HEK293T (cell line): ENCODE measurements at regions not wholly inside any gene's neighbourhood (a gene's known extent, or its start where the extent isn't known, plus 50 kb on each side); places are given as distances from the start of the nearest gene placed in this dataset.

Experiments used
- CTCF ChIA-PET: fragments of 350-600 bp; formaldehyde crosslinking; extraction: SDS; loops from one replicate; lab custom pipeline; 2021; ENCODE audit warnings: antibody characterized with exemption, inconsistent platforms; lab: Yijun Ruan, JAX
- POLR2A ChIA-PET: fragments of 350-600 bp; formaldehyde crosslinking; extraction: SDS; loops from one replicate; lab custom pipeline; 2020; ENCODE audit warnings: antibody characterized with exemption, inconsistent platforms; lab: Yijun Ruan, JAX
- DNase-seq: peaks from one replicate; pipeline ENCODE4 v3.0.0; 2012; ENCODE audit warnings: mixed read lengths; ENCODE audit errors: extremely low spot score
- ARNT ChIP-seq: fragments of 450-650 bp; IDR thresholded peaks from 2 replicates; pipeline ENCODE4 v1.6.1; 2017; ENCODE audit warnings: mild to moderate bottlenecking
- BHLHE40 ChIP-seq: fragments of 450-650 bp; IDR thresholded peaks from 2 replicates; pipeline ENCODE4 v1.6.1; 2016; ENCODE audit warnings: mild to moderate bottlenecking, moderate library complexity, borderline replicate concordance
- CTBP1 ChIP-seq: fragments of 450-650 bp; IDR thresholded peaks from 2 replicates; pipeline ENCODE4 v1.6.1; 2016; ENCODE audit warnings: borderline replicate concordance
- ELF4 ChIP-seq: fragments of 450-650 bp; IDR thresholded peaks from 2 replicates; pipeline ENCODE4 v1.6.1; 2017; ENCODE audit warnings: antibody characterized with exemption
- FOXA1 ChIP-seq: fragments of 450-650 bp; IDR thresholded peaks from 2 replicates; pipeline ENCODE4 v1.6.1; 2016; ENCODE audit warnings: mild to moderate bottlenecking
- FOXK2 ChIP-seq: fragments of 450-650 bp; IDR thresholded peaks from 2 replicates; pipeline ENCODE4 v1.6.1; 2016; ENCODE audit warnings: mild to moderate bottlenecking
- FOXM1 ChIP-seq: fragments of 450-650 bp; IDR thresholded peaks from 2 replicates; pipeline ENCODE4 v1.6.1; 2017; ENCODE audit warnings: mild to moderate bottlenecking, borderline replicate concordance
- HDGF ChIP-seq: fragments of 450-650 bp; IDR thresholded peaks from 2 replicates; pipeline ENCODE4 v1.6.1; 2017; ENCODE audit warnings: antibody characterized with exemption, borderline replicate concordance
- L3MBTL2 ChIP-seq: fragments of 450-650 bp; conservative IDR thresholded peaks from 2 replicates; pipeline ENCODE4 v1.6.1; 2016; ENCODE audit warnings: mild to moderate bottlenecking
- LEF1 ChIP-seq: fragments of 450-650 bp; IDR thresholded peaks from 2 replicates; pipeline ENCODE4 v1.6.1; 2017; ENCODE audit warnings: mild to moderate bottlenecking, borderline replicate concordance
- NFRKB ChIP-seq: fragments of 450-650 bp; IDR thresholded peaks from 2 replicates; pipeline ENCODE4 v1.6.1; 2016; ENCODE audit warnings: mild to moderate bottlenecking, moderate library complexity
- PKNOX1 ChIP-seq: fragments of 450-650 bp; IDR thresholded peaks from 2 replicates; pipeline ENCODE4 v1.6.1; 2016
- SP1 ChIP-seq: fragments of 450-650 bp; IDR thresholded peaks from 2 replicates; pipeline ENCODE4 v1.6.1; 2017
- SUZ12 ChIP-seq: fragments of 450-650 bp; IDR thresholded peaks from 2 replicates; pipeline ENCODE4 v1.6.1; 2016; ENCODE audit warnings: mild to moderate bottlenecking
- TARDBP ChIP-seq: fragments of 450-650 bp; IDR thresholded peaks from 2 replicates; pipeline ENCODE4 v1.6.1; 2016
- ZNF384 ChIP-seq: fragments of 450-650 bp; IDR thresholded peaks from 2 replicates; pipeline ENCODE4 v1.6.1; 2016

DNA sequence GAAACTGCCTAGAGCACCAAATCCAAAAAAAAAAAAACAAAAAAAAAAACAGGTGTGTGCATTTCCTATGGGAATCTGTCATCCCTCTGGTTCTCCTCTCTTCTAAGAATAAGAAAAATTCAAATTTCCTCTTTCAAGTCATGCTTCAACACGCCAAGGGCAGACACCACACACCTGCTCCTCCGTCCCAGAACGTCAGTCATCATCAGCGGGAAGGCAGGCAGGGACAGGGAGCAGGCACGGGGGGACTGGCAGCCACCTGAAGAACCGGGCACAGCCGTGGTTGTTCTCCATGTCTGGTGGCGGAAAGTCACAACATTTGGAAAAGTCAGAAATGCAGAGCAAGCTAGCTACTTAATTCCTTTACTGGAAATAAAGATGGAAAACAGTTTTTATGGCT is 214.8 kb downstream of the IKZF2 start:
- ChIA-PET POLR2A (no interaction called here), CTCF (no interaction called here)
- TF ChIP-seq TARDBP (no peak), SP1 (no peak), FOXA1 (no peak)
- DNase-seq = no peak

- ChIA-PET POLR2A (no interaction called here), CTCF (interaction anchor here (0.6 kb wide), 1 partner anchor 37 kb away, joined by 4 read pairs; no protein-coding TSS in a partner anchor)
- TF ChIP-seq HDGF (no peak), BHLHE40 (no peak), TARDBP (no peak), ZNF384 (no peak), FOXK2 (no peak), SP1 (no peak), FOXA1 (no peak), SUZ12 (no peak), CTBP1 (no peak)
- no peak for DNase-seq
These were observed 215.7 kb downstream of the IKZF2 start for GRCh38 chr2:212935752-212936151.

DNA sequence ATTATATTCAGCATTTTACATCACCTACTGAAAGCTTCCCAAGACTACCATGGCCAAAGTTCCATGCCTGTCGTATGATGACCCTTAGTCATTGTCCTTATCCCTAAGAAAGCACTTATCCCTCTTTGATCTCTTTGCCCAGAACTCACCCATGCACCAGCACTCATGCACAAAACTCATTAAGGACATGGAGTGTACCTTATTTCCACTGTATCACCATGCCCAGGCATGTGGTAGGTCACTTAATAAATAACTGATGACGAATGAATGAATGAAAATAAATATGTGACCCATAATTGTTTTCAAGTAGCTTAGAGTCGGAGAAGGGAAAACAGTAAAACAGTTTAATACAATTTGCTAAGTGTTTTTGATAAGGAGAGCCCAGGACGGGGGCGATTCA is 220.1 kb downstream of the IKZF2 start:
- ChIA-PET POLR2A (no interaction called here), CTCF (no interaction called here)
- DNase-seq = no peak
- TF ChIP-seq ARNT = no peak
- TF ChIP-seq FOXM1 = no peak
- no peak for TF ChIP-seq PKNOX1
- no peak for TF ChIP-seq CTBP1
- TF ChIP-seq FOXA1 = no peak
- no peak for TF ChIP-seq LEF1
- no peak for TF ChIP-seq FOXK2
- TF ChIP-seq SP1 = no peak
- no peak for TF ChIP-seq L3MBTL2
- no peak for TF ChIP-seq NFRKB
- no peak for TF ChIP-seq ZNF384
- TF ChIP-seq SUZ12 = no peak
- no peak for TF ChIP-seq ELF4
- TF ChIP-seq TARDBP = no peak

DNA sequence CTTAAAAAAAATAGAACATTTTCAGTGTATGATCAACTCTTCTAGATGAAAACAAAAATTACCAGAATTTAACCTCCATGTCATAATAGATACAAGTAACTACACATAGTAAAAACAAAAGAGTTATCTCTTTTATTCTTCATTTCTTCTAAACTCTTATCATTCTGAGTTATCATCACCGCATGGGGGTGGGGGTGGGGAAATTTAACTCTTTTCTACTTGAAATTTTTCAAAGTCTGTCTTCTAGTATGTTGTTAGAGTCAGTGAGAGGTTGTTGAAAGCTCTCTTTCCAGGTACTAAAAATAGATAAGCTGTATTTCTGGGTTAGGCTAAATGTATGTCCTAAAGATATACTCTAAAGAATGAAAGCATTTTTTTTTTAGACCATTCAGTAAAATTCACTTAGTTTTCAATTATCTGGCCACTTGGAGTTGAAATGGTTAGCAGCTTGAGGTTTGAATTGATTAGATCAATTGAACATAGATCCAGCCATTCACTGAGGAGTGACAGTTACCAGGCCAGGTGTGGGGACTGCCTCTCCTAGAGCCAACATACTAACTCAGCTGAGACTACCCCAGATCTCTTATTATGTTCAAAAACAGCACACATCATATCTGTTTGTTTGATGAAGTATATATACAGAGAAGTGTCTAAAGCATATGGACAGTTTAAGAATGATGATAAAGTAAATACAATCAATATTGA is 220.7 kb downstream of the IKZF2 start:
- CTCF ChIA-PET = no interaction called here
- TF ChIP-seq TARDBP (no peak), ARNT (no peak), FOXA1 (no peak), HDGF (no peak), ZNF384 (no peak), SP1 (no peak), FOXM1 (no peak)
- DNase-seq = no peak
- POLR2A ChIA-PET = no interaction called here

DNA sequence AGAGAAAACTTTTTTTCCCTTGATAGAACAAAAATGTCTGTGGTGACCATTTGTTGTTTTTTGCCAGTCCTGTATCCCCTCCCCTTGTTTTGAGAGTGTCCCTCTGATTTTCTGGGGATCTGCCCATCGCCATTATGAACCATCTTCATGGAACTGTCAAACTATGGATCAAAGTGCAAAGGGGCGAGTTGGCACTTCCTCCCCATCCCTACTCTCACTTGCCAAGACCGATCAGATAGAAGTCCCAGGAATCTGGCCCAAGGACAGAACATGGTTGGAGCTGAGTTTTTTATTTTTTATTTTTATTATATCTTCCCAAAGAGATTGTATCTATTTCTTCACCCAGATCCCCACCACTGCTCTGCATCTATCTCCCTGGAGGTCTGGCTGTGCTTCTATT is 221.4 kb downstream of the IKZF2 start:
- no peak for DNase-seq
- POLR2A ChIA-PET = no interaction called here
- TF ChIP-seq SP1 (no peak), CTBP1 (no peak), FOXK2 (no peak), LEF1 (no peak), FOXA1 (no peak), PKNOX1 (no peak), ARNT (no peak), TARDBP (no peak), ZNF384 (no peak), FOXM1 (no peak), NFRKB (no peak), L3MBTL2 (no peak), SUZ12 (no peak), BHLHE40 (no peak), ELF4 (no peak), HDGF (no peak)
- CTCF ChIA-PET = no interaction called here

DNA sequence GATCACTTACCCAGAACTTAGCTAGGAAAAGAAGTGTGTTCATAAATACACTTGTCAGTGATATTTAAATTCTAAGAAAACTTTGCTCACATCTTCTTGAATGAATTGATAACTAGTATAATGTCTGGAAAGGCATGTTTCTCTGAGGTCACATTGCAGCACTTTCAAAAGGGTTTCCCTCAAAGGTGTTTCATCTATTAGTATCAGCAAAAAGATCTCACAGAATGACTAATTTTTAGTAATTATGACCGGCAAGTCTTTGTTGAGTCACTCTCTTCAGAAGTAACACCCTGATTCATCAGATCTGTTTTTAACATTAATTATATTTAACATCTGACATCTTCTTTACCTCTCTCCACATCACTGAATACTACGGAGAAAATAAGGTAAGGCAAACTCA is 222.3 kb downstream of the IKZF2 start:
- no peak for TF ChIP-seq ELF4
- TF ChIP-seq PKNOX1 = no peak
- TF ChIP-seq CTBP1 = no peak
- TF ChIP-seq NFRKB = no peak
- DNase-seq = no peak
- ChIA-PET POLR2A (no interaction called here), CTCF (no interaction called here)

DNA sequence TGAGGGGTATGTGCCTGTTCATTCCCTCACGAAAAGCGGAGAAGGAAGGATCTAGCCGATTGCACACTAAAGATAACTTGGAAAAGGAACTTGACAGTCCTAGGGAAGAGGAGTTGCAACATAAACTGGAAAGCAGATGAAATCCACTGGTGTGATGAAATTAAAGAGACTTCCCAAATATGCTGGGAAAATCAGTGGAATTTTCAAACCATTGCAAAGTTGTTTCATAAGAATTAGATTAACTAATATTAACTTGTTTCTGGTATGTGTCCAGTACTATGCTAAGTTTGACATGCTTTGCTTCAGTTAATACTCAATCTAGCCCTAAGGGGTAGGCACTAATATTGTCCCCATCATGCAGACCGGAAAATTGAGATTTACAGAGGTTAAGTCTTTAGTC is 222.7 kb downstream of the IKZF2 start:
- CTCF ChIA-PET = no interaction called here
- POLR2A ChIA-PET = no interaction called here
- TF ChIP-seq NFRKB (no peak), ELF4 (no peak), LEF1 (no peak), FOXM1 (no peak), PKNOX1 (no peak), CTBP1 (no peak), BHLHE40 (no peak), SP1 (no peak), ZNF384 (no peak)
- DNase-seq = no peak
